GM21447 (cell line): ENCODE measurements at regions not wholly inside any gene's neighbourhood (a gene's known extent, or its start where the extent isn't known, plus 50 kb on each side); places are given as distances from the start of the nearest gene placed in this dataset.
"Not testable (repeated sequence)": the region's sequence is repeated elsewhere in the genome, so short reads cannot be mapped to it uniquely, and the experiment has no call there.

Experiments
- ATAC-seq: cut with Tn5 transposase; IDR thresholded peaks from one replicate; pipeline ENCODE4 v1.9.1; 2021; ENCODE audit not compliant: unreplicated experiment

DNA sequence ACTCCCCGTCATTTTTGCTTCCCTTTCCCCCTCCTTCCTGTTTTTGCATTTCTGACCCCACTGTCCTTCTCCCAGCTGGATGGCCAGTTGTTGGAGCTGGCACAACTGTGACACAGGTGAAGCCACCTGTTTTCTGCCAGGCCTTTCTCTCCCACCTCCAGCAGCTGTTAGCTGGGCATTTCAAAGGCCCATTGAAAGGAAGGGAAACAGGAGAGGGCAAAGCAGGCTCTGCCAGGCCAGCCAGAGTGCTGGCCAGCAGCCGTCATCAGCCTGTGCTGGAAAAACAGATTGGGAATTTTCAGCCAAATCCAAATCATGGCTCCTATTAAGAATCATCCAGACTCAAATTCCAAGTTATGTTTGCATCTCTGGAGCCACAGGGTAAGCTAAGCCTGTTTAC, 155.2 kb upstream of the C2CD4B start:
- ATAC-seq, result no peak

DNA sequence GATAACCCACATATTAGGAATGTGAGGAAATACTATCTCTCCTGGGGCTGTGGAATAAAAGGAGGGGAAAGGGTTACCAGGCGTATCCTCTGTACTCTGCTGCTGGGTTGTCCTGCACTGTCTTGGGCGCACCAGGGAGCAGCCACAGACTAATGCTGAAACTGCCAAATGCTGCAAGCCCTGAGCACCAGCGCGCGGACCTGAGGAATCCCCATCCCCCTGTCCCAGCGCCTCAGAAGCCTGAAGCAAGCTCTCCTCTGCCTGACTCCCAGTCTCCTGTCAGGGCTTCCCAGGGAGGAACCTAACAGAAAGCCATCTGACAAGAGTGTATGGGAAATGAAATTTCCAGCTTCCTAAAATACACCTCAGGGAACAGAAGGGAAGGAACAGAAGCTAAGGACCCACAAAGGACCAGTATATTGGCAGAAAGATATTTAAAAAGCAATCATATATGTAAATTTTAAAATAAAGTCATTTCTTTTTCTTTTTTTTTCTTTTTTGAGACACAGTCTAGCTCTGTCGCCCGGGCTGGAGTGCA, 158.3 kb upstream of the C2CD4B start:
- no peak for ATAC-seq

DNA sequence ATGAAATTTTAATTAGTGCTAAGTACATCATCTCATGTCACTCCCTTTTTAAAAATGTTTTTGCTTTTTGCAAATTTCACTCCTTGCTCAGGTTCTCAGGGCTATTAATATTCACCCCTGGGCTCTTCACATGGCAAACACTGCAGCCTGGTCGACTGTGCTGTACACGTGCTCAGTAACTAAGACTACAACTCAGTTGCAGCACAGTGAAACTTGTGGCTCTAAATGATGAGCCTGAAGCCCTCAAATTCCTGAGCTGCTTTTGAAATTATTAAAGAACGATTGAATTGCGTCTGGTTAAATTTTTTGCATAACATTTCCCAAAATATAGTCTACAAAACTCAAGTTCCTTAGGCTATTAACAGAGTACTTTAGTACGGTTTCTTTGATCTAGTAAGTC, 159.3 kb upstream of the C2CD4B start:
- no peak for ATAC-seq

DNA sequence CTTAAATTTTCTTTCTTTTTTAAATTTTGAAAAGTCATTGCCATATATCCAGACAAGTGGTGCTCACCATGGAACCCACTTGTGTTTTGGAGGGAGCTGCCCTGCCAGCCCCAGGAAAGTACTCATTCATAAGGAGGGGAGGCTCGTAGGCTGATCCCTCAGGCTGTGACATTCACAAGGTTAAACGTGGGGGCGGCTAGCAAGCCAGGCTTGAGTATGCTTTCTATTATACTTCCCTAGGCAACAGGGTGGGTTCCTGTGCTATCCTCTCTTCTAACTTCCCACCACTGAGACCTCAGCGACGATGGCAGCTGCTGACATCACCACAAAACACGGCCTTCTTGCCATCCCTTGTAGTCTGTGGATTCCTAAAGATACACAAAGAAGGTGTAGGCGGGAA, 160.5 kb upstream of the C2CD4B start:
- ATAC-seq, result no peak

DNA sequence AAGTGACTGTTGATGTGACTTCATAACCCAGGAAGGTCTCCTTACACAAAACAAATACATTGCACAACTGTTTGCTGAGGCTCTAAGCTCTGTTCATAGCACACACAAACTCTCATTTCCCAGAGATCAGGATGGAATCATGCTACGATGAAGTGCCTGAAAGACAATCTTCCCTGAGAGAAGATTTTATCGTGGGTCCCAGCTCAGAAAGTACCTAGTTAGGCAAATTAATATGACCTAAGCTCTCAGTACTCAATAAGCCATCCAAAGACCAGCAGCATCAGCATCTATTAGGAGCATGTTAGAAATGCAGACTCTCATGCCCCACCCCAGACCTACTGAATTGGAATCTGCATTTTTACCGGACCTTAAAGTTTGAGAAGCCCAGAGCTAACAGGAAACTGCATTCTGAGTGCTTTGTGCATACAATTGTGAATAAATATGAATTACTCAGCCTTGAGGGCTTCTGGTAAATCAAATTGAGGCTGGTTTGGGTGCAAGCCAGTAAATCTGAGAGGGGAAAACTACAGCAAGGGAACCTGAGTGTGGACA, 161.5 kb upstream of the C2CD4B start:
- ATAC-seq, result no peak

DNA sequence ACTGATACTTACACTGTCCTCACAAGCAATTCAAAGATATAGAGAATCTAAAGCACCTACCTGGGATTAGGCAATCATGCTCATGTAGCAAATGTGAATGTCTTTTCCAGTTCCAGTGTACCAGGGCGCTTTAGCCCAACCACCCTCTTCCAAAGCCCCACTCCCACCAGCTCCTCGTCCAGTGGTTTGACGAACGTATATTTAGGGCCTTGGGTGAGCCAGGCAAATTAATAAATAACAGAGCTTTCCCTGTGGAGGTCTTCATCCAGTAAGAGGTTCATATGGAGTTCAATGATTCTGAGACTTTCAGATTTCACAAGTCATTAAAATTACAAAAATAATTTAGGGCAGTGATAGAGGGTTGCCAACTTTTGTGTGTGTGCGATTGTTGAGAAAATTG, 162.3 kb upstream of the C2CD4B start:
- no peak for ATAC-seq

DNA sequence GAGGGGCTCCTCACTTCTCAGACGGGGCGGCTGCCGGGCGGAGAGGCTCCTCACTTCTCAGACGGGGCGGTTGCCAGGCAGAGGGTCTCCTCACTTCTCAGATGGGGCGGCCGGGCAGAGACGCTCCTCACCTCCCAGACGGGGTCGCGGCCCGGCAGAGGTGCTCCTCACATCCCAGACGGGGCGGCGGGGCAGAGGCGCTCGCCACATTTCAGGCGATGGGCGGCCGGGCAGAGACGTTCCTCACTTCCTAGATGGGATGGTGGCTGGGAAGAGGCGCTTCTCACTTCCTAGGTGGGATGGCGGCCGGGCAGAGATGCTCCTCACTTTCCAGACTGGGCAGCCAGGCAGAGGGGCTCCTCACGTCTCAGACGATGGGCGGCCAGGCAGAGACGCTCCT, 167.4 kb upstream of the C2CD4B start:
- ATAC-seq, result not testable (repeated sequence)

DNA sequence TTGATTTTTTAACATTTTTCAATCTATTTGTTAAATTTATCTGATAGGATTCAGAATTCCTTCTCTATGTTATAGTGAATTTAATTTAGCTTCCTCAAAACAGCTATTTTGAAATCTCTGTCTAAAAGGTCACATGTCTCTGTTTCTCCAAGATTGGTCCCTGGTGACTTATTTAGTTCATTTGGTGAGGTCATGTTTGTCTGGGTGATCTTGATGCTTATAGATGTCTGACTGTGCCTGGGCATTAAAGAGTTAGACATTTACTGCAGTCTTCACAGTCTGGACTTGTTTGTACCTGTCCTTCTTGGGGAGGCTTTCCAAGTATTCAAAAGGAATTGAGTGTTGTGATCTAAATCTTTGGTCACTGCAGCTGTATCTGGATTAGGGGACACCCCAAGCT, 169.5 kb upstream of the C2CD4B start:
- no peak for ATAC-seq

DNA sequence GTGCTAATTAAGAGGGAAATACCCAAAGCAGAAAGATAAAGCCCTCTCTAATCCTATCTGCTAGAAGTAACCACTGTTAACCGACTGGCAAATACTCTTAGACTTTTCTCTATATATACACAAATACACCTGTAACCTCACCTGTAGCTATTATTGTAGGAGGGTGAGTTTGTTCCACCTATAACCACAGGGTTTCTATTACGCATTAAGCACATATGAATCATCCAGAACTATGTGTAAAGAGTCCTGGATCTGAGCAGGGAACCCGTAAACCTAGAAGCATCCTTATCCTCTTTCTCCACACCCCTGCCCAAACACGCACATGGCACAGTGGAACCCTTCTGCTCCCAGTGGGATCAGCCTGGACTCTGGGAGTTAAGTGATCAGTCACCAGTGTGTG, 172.8 kb upstream of the C2CD4B start:
- ATAC-seq, result no peak

DNA sequence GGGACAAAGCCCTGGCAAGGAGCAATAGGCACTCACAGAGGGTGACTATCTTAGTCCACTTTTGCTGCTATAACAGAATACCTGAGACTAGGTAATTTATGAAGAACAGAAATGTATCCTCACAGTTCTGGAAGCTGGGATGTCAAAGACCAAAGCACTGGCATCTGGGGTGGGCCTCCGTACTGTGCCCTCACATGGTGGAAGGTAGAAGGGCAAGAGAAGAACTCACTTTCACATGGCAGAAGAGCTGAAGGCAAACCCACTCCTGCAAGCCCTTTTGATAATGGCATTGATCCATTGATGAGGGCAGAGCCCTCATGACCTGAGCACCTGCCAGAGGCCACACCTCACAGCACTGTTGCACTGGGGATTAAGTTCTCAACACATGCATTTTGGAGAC, 173.4 kb upstream of the C2CD4B start:
- ATAC-seq, result no peak

DNA sequence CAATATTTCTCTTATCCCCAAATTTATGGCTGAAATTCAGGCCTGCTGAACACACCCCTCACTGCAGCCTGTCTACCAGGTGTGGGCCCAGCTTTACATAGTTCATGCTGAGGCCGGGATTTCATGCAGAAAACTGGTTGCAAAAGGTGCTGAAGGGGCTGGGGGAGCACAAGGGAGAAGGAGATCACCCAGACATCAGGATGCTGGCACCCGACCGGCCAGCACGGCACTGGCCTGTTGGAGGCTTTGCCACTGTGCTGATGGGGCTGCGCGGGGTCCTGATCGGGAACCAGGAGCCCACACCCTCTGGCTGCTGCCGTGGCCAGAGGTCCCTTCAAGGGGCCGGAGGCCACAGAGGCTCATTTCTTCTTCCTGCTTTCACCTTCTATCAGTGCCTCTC, 177.9 kb upstream of the C2CD4B start:
- ATAC-seq, result no peak

DNA sequence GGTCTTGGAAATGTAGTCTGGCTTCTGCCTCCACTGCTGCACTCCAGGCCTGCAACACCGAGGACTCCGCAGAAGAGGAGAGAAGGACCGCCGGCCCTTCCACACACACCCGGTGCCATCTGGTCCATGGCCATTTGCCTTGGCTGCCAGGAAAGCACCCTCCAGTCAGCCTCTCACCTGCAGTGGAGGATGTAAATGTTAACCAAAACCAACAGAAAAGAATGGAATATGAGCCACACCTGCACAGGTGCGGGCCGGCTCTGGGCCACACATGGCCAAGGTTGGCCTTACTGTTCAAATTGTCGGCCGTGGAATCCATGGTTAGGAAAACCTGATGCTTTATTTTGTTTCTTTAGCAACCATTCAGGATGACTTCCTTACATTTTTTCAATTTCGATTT, 178.3 kb upstream of the C2CD4B start:
- no peak for ATAC-seq

DNA sequence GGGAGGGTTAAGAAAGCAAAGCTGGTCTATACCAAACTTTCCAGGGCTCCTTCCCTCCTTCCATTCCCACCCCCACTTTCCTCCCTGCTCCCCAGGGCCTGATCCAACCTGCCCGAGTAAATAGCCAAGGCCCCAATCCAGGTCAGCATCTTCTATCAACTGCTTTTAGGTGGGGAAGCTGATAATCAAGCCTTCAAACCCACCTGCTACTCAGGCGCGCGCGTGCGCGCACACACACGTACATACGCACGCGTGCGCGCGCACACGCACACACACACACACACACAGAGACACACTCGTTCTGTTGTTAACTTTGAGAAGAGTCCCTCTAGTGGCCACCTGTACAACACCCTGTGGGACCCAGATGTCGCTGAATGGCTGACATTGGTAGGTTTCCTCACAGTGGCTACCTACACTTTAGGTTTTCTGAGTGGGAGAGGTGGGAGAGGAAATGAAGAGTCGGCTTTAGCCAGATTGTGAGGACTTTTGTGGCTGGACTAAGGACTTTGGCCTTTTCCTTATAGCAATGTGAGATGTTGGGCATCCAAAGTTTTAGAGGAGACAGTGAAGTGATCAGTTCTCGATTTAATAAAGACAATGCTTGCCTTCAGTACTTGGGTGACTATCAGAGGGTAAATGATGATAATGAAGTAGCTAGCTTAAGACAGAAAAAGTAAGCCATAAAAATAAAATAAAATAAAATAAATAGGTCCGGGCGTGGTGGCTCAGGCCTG, 179.9 kb upstream of the C2CD4B start:
- ATAC-seq, result peak; percentile 70

DNA sequence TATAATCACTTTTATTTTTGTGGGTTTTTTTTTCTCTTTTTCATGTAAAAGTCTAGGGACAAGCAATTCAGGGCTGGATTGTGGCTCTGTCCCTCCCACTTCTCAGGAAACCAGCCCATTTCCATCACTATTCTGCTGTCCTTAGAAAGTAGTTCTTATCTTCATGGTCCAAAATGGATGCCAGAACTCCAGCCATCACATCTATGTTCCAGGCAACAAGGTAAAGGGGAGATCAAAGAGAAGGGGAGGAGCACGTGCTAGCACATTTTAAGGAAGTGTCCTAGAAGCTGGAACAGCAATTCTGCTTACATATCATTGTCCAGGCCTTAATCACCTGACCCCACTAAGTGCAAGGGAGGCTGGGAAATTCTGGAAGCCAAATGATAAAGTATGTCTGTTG, 181.1 kb upstream of the C2CD4B start:
- no peak for ATAC-seq

DNA sequence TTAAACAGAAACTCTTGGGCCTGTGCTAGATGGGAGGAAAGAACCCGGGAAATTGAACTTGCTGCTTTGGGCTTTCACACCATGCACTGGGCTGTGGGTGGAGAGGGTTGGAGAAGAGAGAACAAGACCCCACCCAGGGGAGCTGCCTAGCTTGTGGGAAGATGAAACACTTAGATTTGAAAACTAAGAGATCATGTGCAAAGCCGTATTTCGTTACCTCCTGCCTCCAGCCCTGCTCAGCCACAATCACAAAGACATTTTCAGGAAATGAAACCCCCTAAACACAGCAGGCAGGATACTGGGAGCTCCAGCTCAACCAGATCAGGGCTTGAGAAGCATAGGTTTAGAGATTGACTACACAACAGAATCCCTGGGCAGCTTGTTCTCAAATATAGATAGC, 183.0 kb upstream of the C2CD4B start:
- no peak for ATAC-seq

DNA sequence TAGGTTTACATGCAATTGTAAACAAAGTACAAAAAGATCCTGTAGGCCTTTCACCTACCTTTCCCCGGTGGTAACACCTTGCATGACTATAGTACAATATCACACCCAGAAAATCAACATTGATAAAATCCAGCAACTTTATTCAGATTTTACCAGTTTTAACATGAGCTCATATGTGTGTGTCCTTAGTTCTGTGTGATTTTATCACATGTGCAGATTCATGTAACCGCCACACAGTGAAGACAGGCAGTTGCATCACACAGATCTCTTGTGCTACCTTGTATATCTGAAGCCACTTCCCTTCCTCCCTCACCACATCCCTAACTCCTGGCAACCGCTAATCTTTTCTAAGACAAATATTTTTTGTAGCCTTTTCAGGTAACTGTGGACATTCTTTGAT, 183.5 kb upstream of the C2CD4B start:
- ATAC-seq, result no peak

DNA sequence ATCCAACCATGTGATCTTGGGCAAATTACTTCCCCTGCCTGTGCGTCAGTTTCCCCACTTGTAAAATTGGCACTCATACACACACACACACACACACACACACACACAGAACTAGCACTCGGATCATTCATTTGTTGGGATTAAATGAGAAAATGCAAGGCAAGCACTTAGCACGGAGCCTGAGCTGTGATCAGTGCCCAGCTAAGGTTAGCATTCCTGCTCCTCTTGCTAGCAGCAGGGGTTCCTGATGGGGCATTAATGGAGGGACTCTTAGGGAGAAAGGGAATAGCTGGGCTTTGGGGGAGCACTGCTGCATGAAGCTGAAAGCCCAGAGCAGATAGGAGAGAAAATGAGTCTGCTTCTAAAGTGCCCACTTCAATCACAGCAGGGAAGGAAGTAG, 187.7 kb upstream of the C2CD4B start:
- ATAC-seq, result no peak

DNA sequence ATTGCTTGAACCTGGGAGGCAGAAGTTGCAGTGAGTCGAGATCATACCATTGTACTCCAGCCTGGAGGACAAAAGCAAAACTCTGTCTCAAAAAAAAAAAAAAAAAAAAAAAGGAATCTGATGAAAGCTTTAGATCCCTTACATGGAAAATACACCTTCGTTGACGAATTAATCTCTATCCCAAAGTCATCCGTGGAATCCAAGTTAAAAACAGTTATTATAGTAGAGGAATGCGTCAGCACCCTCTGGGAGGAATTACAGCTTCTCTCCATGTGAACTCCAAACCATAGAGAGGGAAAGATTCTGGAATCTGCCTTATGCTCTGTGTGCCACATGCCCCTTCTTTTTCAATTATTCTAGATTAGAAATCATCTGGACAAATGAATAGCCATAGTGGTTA, 192.3 kb upstream of the C2CD4B start:
- ATAC-seq, result no peak

DNA sequence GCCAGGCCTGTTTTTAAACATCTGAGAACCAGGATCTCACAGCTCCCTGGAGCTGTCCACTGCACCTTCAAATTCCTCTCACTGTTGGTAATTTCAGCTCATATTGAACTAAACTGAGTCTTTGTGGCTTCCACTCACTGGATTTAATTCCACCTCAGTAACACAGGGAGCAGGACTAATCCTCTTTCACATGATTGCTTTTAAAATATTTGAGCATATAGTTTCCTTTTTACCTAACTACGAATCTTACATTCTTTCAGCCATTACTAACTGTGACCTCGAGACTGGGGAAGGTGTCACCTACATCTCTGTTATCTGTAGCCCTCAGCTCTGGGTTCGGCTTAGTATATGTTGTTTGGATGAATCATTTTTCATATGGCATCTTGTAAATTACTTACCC, 194.3 kb upstream of the C2CD4B start:
- no peak for ATAC-seq

DNA sequence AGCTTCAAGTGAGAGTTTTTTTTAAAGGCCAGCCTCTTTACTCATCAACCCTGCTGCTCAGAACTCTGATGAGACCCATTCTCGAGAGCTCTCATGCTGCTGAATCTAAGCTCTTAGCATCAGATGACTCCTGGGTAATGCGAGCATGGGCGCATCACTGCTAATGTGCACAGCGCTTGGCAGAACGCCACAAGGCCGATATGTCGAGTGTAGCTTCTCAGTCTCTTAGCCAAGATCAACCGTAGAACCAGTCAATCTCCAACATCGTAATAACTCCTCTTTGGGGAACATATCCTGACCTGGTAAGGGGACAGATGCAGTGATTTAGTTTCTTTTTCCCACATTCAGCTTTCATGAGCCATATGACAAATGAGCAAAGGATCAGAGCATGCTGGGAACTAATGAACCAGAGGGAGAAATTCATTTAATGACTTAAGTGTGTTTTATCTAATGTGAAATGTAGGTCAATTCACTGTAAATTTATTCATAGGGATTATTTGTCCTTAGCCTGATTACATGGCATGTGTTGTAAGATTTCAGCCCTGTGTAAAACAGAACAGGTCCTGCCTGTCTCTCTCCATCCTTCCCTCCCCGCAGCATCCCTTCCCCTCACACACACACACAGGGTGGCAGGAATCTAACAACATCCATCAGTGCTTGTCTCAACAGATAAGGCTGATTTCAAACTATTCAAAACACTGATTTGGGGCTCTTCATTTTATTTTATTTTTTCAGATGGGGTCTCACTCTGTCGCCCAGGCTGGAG, 195.4 kb upstream of the C2CD4B start:
- no peak for ATAC-seq

DNA sequence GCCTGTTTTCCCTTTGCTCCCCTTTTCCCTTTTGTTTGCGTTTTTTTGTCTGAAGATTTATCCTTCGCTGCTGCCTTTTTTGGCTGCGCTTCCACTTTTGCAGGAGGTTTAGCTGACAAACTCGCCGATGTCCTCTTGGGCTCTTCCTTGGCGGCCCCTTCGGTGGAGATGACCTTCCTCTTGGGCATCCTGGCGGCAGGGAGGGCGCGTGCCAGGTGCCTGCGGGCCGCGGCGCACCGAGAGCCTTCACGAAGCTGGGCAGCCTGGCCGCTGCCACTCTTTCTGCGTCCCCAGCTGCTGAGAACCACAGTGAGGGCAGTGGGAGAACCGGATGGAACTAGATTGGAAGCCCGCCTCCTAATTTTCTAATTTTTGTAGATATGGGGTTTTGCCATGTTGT, 197.1 kb upstream of the C2CD4B start:
- no peak for ATAC-seq

DNA sequence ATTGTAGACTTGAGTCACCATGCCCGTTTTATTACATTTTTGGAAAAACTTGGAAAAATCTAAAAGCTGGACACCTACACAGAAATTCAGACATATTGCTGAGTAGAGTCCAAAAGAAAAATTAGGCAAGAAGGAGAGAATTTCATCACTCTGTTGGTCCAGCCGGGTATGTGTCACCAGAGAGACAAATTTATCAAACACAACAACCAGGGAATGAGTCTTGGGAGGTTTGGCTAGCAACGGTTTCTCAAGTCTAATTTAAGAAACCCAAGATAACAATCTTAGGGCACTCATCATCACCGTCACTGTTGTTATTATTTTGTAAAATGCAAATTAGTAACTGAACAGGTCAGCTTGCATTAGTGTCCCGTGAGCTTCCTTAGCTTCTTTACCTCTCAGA, 197.5 kb upstream of the C2CD4B start:
- no peak for ATAC-seq
